ENCODE measurements at regions not wholly inside any gene's neighbourhood (a gene's known extent, or its start where the extent isn't known, plus 50 kb on each side); places are given as distances from the start of the nearest gene placed in this dataset.

DNA sequence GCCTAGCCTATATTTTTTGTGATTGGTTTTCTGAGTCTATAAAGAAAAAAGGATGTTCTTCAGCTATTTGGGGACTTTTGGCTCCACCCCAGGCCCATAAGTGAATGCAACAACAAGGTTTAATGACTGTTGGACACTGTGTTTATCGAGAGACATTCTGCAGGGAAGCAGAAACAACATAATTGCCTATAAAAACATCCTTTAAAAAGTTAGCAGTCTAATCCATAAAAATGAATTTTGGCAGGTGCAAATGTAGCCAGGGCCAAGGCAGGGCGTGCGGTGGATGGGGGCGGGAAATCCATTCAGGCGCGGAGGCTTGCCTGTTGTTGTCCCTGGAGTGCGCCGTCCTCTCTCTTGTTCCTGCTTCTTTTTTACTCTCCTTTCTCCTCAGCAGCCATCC, 99.3 kb downstream of the PAX1 start:
- Histone ChIP-seq H3K27me3 (ENCODE audit: control insufficient read depth in 3 of 3, insufficient read depth in 3 of 3, low read length in 2 of 3) (no peaks in the 10 kb centered on the region), H3K4me1 (ENCODE audit: control insufficient read depth in 5 of 5, insufficient read depth in 5 of 5, low read length in 5 of 5) (no peaks in the 10 kb centered on the region), H3K9me3 (ENCODE audit: control insufficient read depth in 4 of 4, insufficient read depth in 3 of 4, low read length in 3 of 4) (peaks cover 0 to 9% (median 0%) of the 10 kb centered on the region in 4 donors), H3K36me3 (ENCODE audit: control insufficient read depth in 4 of 4, insufficient read depth in 4 of 4, low read length in 4 of 4) (no peaks in the 10 kb centered on the region), H3K27ac (ENCODE audit: low read depth in 1 of 2, low read length in 1 of 2) (no peak overlapping the region), H3K4me3 (no peak overlapping the region), H3K9ac (ENCODE audit: insufficient read depth in 1 of 2, low read length in 2 of 2) (no peak overlapping the region)
- no peak for DNase-seq
- TF ChIP-seq, protein P1, sequence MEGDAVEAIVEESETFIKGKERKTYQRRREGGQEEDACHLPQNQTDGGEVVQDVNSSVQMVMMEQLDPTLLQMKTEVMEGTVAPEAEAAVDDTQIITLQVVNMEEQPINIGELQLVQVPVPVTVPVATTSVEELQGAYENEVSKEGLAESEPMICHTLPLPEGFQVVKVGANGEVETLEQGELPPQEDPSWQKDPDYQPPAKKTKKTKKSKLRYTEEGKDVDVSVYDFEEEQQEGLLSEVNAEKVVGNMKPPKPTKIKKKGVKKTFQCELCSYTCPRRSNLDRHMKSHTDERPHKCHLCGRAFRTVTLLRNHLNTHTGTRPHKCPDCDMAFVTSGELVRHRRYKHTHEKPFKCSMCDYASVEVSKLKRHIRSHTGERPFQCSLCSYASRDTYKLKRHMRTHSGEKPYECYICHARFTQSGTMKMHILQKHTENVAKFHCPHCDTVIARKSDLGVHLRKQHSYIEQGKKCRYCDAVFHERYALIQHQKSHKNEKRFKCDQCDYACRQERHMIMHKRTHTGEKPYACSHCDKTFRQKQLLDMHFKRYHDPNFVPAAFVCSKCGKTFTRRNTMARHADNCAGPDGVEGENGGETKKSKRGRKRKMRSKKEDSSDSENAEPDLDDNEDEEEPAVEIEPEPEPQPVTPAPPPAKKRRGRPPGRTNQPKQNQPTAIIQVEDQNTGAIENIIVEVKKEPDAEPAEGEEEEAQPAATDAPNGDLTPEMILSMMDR (IDR thresholded peaks at IDR 0.05; ENCODE audit: control extremely low read depth, extremely low read depth) = no peak
- no peak for ATAC-seq (ENCODE audit: insufficient read depth, low FRiP score)
- WGBS, 2 donors = 89 to 95% methylated on average over 8 of the region's 8 CpGs

DNA sequence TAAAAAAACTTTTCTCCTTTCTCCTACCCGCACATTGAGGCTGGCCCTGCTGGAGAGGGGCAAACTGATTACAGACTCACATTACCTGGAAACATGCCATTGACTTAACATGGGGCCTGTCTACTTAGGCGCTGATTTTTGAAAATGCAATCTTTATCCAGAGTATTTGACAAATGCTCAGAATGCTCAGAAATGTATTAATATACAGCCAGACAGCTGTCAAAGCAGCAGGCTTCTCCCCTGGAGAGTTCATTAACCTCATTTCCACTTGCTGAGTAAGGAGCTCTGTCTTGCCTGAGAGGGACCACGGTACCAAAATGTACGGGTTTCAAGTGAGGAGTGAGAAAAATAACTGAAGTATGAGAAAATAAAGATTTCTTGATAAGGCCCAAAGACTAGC, 95.7 kb downstream of the PAX1 start:
- DNase-seq = no peak
- Histone ChIP-seq H3K9me3 (ENCODE audit: control insufficient read depth in 4 of 4, insufficient read depth in 3 of 4, low read length in 3 of 4) (peaks cover 0 to 10% (median 0%) of the 10 kb centered on the region in 4 donors), H3K9ac (ENCODE audit: insufficient read depth in 1 of 2, low read length in 2 of 2) (no peak overlapping the region), H3K27me3 (ENCODE audit: control insufficient read depth in 3 of 3, insufficient read depth in 3 of 3, low read length in 2 of 3) (peaks cover 0 to 2% (median 0%) of the 10 kb centered on the region in 3 donors), H3K4me1 (ENCODE audit: control insufficient read depth in 5 of 5, insufficient read depth in 5 of 5, low read length in 5 of 5) (no peaks in the 10 kb centered on the region), H3K27ac (ENCODE audit: low read depth in 1 of 2, low read length in 1 of 2) (no peak overlapping the region), H3K4me3 (no peak overlapping the region), H3K36me3 (ENCODE audit: control insufficient read depth in 4 of 4, insufficient read depth in 4 of 4, low read length in 4 of 4) (no peaks in the 10 kb centered on the region)
- no peak for ATAC-seq (ENCODE audit: insufficient read depth, low FRiP score)
- WGBS, 2 donors = 58 to 66% methylated on average over 4 of the region's 4 CpGs
- TF ChIP-seq, protein P1 (IDR thresholded peaks at IDR 0.05; ENCODE audit: control extremely low read depth, extremely low read depth) = no peak

DNA sequence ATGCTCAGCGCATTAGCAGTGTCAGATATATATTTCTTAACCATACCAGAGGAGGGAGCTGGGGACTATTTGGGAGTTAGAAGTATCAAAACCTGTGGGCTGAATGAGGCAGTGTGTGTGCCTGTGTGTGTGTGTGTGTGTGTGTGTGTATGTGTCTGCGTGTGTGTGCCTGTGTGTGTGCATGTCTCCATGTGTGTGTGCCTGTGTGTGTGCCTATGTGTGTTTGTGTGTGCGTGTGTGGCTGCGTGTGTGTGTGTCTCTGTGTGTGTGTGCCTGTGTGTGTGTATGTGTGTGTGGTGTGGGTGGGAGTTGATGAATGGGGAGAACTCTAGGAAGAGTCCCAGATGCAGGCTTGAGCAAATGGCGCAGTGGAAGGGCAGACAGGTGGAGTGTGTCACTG, 92.9 kb downstream of the PAX1 start:
- Histone ChIP-seq H3K36me3 (ENCODE audit: control insufficient read depth in 4 of 4, insufficient read depth in 4 of 4, low read length in 4 of 4) (no peaks in the 10 kb centered on the region), H3K27ac (ENCODE audit: low read depth in 1 of 2, low read length in 1 of 2) (no peak overlapping the region), H3K9me3 (ENCODE audit: control insufficient read depth in 4 of 4, insufficient read depth in 3 of 4, low read length in 3 of 4) (peaks cover 0 to 5% (median 0%) of the 10 kb centered on the region in 4 donors), H3K4me3 (no peak overlapping the region), H3K27me3 (ENCODE audit: control insufficient read depth in 3 of 3, insufficient read depth in 3 of 3, low read length in 2 of 3) (peaks cover 0 to 2% (median 0%) of the 10 kb centered on the region in 3 donors), H3K9ac (ENCODE audit: insufficient read depth in 1 of 2, low read length in 2 of 2) (no peak overlapping the region), H3K4me1 (ENCODE audit: control insufficient read depth in 5 of 5, insufficient read depth in 5 of 5, low read length in 5 of 5) (no peaks in the 10 kb centered on the region)
- ATAC-seq (ENCODE audit: insufficient read depth, low FRiP score) (no peak), DNase-seq (no peak)
- WGBS, 2 donors = 92 to 97% methylated on average over 5 of the region's 5 CpGs
- TF ChIP-seq, protein P1 (IDR thresholded peaks at IDR 0.05; ENCODE audit: control extremely low read depth, extremely low read depth) = no peak

DNA sequence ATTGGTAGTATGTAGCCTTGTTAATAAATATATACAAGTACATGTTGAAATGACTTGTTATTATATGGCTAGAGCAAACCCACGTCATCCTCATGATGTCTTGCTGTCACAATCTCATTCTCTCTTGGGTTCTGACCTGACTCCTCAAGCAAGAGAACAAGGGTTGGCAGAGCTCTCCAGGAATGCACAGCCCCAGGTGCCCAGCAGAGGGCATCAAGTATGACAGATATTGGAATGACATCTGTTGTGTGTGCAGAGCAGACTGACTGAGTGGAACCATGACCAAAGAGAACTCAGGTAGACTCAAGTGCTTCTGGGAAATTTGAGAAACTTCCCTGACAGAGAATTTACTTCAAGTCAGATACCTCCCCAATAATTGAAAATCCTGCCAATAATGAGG, 90.6 kb downstream of the PAX1 start:
- Histone ChIP-seq H3K36me3 (ENCODE audit: control insufficient read depth in 4 of 4, insufficient read depth in 4 of 4, low read length in 4 of 4) (no peaks in the 10 kb centered on the region), H3K9ac (ENCODE audit: insufficient read depth in 1 of 2, low read length in 2 of 2) (no peak overlapping the region), H3K4me3 (no peak overlapping the region), H3K27me3 (ENCODE audit: control insufficient read depth in 3 of 3, insufficient read depth in 3 of 3, low read length in 2 of 3) (peaks cover 0 to 2% (median 0%) of the 10 kb centered on the region in 3 donors), H3K27ac (ENCODE audit: low read depth in 1 of 2, low read length in 1 of 2) (no peak overlapping the region), H3K9me3 (ENCODE audit: control insufficient read depth in 4 of 4, insufficient read depth in 3 of 4, low read length in 3 of 4) (peaks cover 0 to 5% (median 0%) of the 10 kb centered on the region in 4 donors), H3K4me1 (ENCODE audit: control insufficient read depth in 5 of 5, insufficient read depth in 5 of 5, low read length in 5 of 5) (no peaks in the 10 kb centered on the region)
- ATAC-seq (ENCODE audit: insufficient read depth, low FRiP score) (no peak), DNase-seq (no peak)
- WGBS, 2 donors = 78 to 85% methylated on average over 1 of the region's 1 CpG
- TF ChIP-seq, protein P1 (IDR thresholded peaks at IDR 0.05; ENCODE audit: control extremely low read depth, extremely low read depth) = no peak
